Endothelial cell of umbilical vein (primary cell): ENCODE measurements at regions not wholly inside any gene's neighbourhood (a gene's known extent, or its start where the extent isn't known, plus 50 kb on each side); places are given as distances from the start of the nearest gene placed in this dataset.
A peak's percentile ranks its signal among the peaks of the same experiment; 100 is the strongest.

Experiments
- BruUV-seq: library from RNA; stranded (reverse); fragments of 400-500 nt; replicated peaks from 2 replicates; lab custom pipeline; 2021; lab: Mats Ljungman, UMichigan
- CTCF ChIA-PET: fragments of 300-600, 350-600 bp; sonication (Branson Sonifier 250); formaldehyde crosslinking; loops from one replicate; lab custom pipeline; 2021; ENCODE audit warnings: antibody characterized with exemption, inconsistent platforms; lab: Charles Lee
- POLR2A ChIA-PET: fragments of 300-600, 350-600 bp; sonication (Branson Sonifier 250); formaldehyde crosslinking; loops from one replicate; lab custom pipeline; 2021; ENCODE audit warnings: antibody characterized with exemption, inconsistent platforms; lab: Charles Lee
- DNase-seq: peaks from one replicate; pipeline ENCODE4 v3.0.0-alpha.2; 2011; ENCODE audit warnings: low read depth, low spot score
- FAIRE-seq: peaks from 2 replicates; lab custom pipeline; 2011; peaks lifted over from hg19 to GRCh38; lab: Jason Lieb, UNC
- H2AFZ ChIP-seq: 2 replicates; pipeline ENCODE4 v1.6.0; 2012; ENCODE audit warnings: low read depth, low read length, control low read depth, inconsistent platforms
- H3K27ac ChIP-seq: 2 replicates; pipeline ENCODE4 v1.5.1; 2011; ENCODE audit warnings: low read depth, mild to moderate bottlenecking, control low read depth, low read length, moderate library complexity; ENCODE audit not compliant: insufficient read depth
- H3K27me3 ChIP-seq, 2 experiments: 2 replicates each; pipeline versions ENCODE4 v1.6.0 to v1.6.1; 2011; ENCODE audit warnings: low read length in 2 of 2, mixed read lengths in 1 of 2; ENCODE audit not compliant: control insufficient read depth in 2 of 2, insufficient read depth in 2 of 2
- H3K36me3 ChIP-seq, 2 experiments: 2 replicates in 1 of 2; 3 replicates in 1 of 2; pipeline ENCODE4 v1.5.1; 2011; ENCODE audit warnings: low read length in 2 of 2, mild to moderate bottlenecking in 1 of 2, moderate library complexity in 1 of 2; ENCODE audit not compliant: control insufficient read depth in 2 of 2, insufficient read depth in 2 of 2; ENCODE audit errors: extremely low read depth in 1 of 2
- H3K4me1 ChIP-seq: 3 replicates; pipeline ENCODE4 v1.5.1; 2011; ENCODE audit warnings: mild to moderate bottlenecking, low read length; ENCODE audit not compliant: control insufficient read depth, insufficient read depth; ENCODE audit errors: extremely low read depth
- H3K4me2 ChIP-seq: 2 replicates; pipeline ENCODE4 v1.6.1; 2011; ENCODE audit warnings: low read length, control low read depth, mixed read lengths; ENCODE audit not compliant: insufficient read depth
- H3K4me3 ChIP-seq, 3 experiments: fragments of 200-600 bp in 1 of 3; sonication (generic), shearing (Covaris generic) in 1 of 3; replicated peaks in 1 of 3; 2 replicates each; pipeline ENCODE4 v1.5.1; 2011 to 2016; ENCODE audit warnings: control low read depth in 3 of 3, low read length in 3 of 3, mild to moderate bottlenecking in 2 of 3, inconsistent platforms in 1 of 3, low read depth in 1 of 3, moderate library complexity in 1 of 3; ENCODE audit not compliant: insufficient read depth in 1 of 3
- H3K79me2 ChIP-seq: 2 replicates; pipeline ENCODE4 v1.6.0; 2012; ENCODE audit warnings: low read length, inconsistent platforms; ENCODE audit not compliant: control insufficient read depth, insufficient read depth
- H3K9ac ChIP-seq: replicated peaks from 2 replicates; pipeline ENCODE3; 2011; ENCODE audit warnings: low read length, control low read depth; ENCODE audit not compliant: insufficient read depth; ENCODE audit errors: extremely low read depth
- H3K9me1 ChIP-seq: replicated peaks from 3 replicates; pipeline ENCODE4 v1.6.0; 2011; ENCODE audit warnings: mild to moderate bottlenecking, low read length; ENCODE audit not compliant: control insufficient read depth, insufficient read depth; ENCODE audit errors: extremely low read depth
- H3K9me3 ChIP-seq: replicated peaks from 2 replicates; pipeline ENCODE4 v1.5.1; 2012; ENCODE audit warnings: low read length, inconsistent platforms; ENCODE audit not compliant: control insufficient read depth, insufficient read depth
- H4K20me1 ChIP-seq: replicated peaks from 2 replicates; pipeline ENCODE3; 2011; ENCODE audit warnings: mild to moderate bottlenecking, low read length; ENCODE audit not compliant: control insufficient read depth, insufficient read depth; ENCODE audit errors: extremely low read depth
- CTCF ChIP-seq, 2 donors: IDR thresholded peaks; 1 replicate in 1 of 2; 2 replicates in 1 of 2; pipeline ENCODE4 v1.5.1; 2011; ENCODE audit warnings: low read length in 2 of 2, mild to moderate bottlenecking in 2 of 2, moderate library complexity in 2 of 2, control low read depth in 1 of 2, inconsistent platforms in 1 of 2, low read depth in 1 of 2; ENCODE audit not compliant: insufficient read depth in 1 of 2; ENCODE audit errors: extremely low read depth in 1 of 2
- EZH2 ChIP-seq: IDR thresholded peaks from 2 replicates; pipeline ENCODE4 v1.6.1; 2012; ENCODE audit warnings: borderline replicate concordance, low read depth, mild to moderate bottlenecking, moderate library complexity, low read length, inconsistent platforms; ENCODE audit not compliant: severe bottlenecking
- FOS ChIP-seq: IDR thresholded peaks from 2 replicates; pipeline ENCODE4 v1.6.1; 2011; ENCODE audit warnings: mild to moderate bottlenecking, low read length, moderate library complexity, borderline replicate concordance; ENCODE audit not compliant: insufficient read depth
- GATA2 ChIP-seq: IDR thresholded peaks from 2 replicates; pipeline ENCODE4 v1.7.0; 2011; ENCODE audit warnings: low read depth, mild to moderate bottlenecking, moderate library complexity, mixed read lengths, low read length; ENCODE audit not compliant: insufficient read length, insufficient read depth
- JUN ChIP-seq: IDR thresholded peaks from 2 replicates; pipeline ENCODE4 v1.6.1; 2011; ENCODE audit warnings: borderline replicate concordance, low read depth; ENCODE audit not compliant: insufficient read length, insufficient read depth
- MYC ChIP-seq: IDR thresholded peaks from one replicate; pipeline ENCODE4 v1.6.1; 2011; ENCODE audit warnings: mild to moderate bottlenecking, low read depth, low read length
- POLR2A ChIP-seq: IDR thresholded peaks from 2 replicates; pipeline ENCODE4 v1.6.1; 2012; ENCODE audit warnings: low read depth, mild to moderate bottlenecking, control low read depth, low read length
- POLR2AphosphoS5 ChIP-seq: IDR thresholded peaks from 2 replicates; pipeline ENCODE4 v1.6.1; 2012; ENCODE audit warnings: low read depth, mild to moderate bottlenecking, control low read depth, low read length, moderate library complexity; ENCODE audit not compliant: insufficient read depth
- dilution Hi-C: fragments of 300-500 bp; cut with MboI; formaldehyde crosslinking; loops from one replicate; pipeline ENCODE4 v1.15.0; 2019; ENCODE audit warnings: low sequenced_read_pairs; ENCODE audit not compliant: extremely low pct_ligation_motif_present
- intact Hi-C: fragments of 100-400 bp; cut with micrococcal nuclease; formaldehyde crosslinking; loops from one replicate; pipeline ENCODE4 v1.10.0; 2022

- no TSS peak for BruUV-seq
- Histone ChIP-seq H3K79me2 (no peaks in the 10 kb centered on the region), H3K4me1 (no peaks in the 10 kb centered on the region), H3K4me2 (peak overlapping the region; percentile 11), H3K9me3 (no peaks in the 10 kb centered on the region), H4K20me1 (no peaks in the 10 kb centered on the region), H3K27me3 (peaks cover 19 to 30% of the 10 kb centered on the region in 2 experiments), H3K36me3 (no peaks in the 10 kb centered on the region), H3K27ac (no peak overlapping the region), H3K9me1 (no peaks in the 10 kb centered on the region), H3K9ac (no peak overlapping the region), H2AFZ (no peak overlapping the region), H3K4me3 (no peak overlapping the region)
- intact Hi-C loops (no loop called here), dilution Hi-C loops (no loop called here)
- FAIRE-seq (no peak), DNase-seq (no peak)
- POLR2A ChIA-PET: no interaction called here
- TF ChIP-seq CTCF (IDR thresholded peaks at IDR 0.05; ENCODE audit: extremely low read depth in 1 of 2, insufficient read depth in 1 of 2, low read depth in 1 of 2, low read length in 2 of 2) (no peak), GATA2 (no peak), POLR2AphosphoS5 (no peak), POLR2A (no peak), FOS (no peak), MYC (no peak), EZH2 (no peak), JUN (no peak)
- CTCF ChIA-PET: interaction anchor here (0.7 to 1.5 kb wide), 2 partner anchors 15 to 23 kb away, joined by 3 read pairs; no protein-coding TSS in a partner anchor
These were observed 54.9 kb downstream of the PRR18 start for GRCh38 chr6:166253281-166253681.
